Stomach smooth muscle (tissue), 2 donors: ENCODE measurements at regions not wholly inside any gene's neighbourhood (a gene's known extent, or its start where the extent isn't known, plus 50 kb on each side); places are given as distances from the start of the nearest gene placed in this dataset.

Experiments
- H3K27ac ChIP-seq: one replicate; pipeline ENCODE4 v1.7.0; 2013; ENCODE audit warnings: mild to moderate bottlenecking, low read length, inconsistent platforms
- H3K27me3 ChIP-seq, 2 donors: one replicate each; pipeline ENCODE4 v1.7.0; 2013; ENCODE audit warnings: low read length in 2 of 2; ENCODE audit not compliant: insufficient read depth in 2 of 2, control insufficient read depth in 1 of 2
- H3K36me3 ChIP-seq, 2 donors: one replicate each; pipeline ENCODE4 v1.7.0; 2013; ENCODE audit warnings: low read length in 2 of 2; ENCODE audit not compliant: control insufficient read depth in 2 of 2, insufficient read depth in 2 of 2
- H3K4me1 ChIP-seq: one replicate; pipeline ENCODE4 v1.7.0; 2013; ENCODE audit warnings: low read length; ENCODE audit not compliant: control insufficient read depth, insufficient read depth
- H3K4me3 ChIP-seq, 2 donors: one replicate each; pipeline ENCODE4 v1.7.0; 2013; ENCODE audit warnings: low read length in 2 of 2
- H3K9ac ChIP-seq, 2 donors: one replicate each; pipeline ENCODE4 v1.7.0; 2013; ENCODE audit warnings: low read length in 2 of 2, mild to moderate bottlenecking in 1 of 2
- H3K9me3 ChIP-seq, 2 donors: one replicate each; pipeline ENCODE4 v1.7.0; 2013; ENCODE audit warnings: low read length in 2 of 2; ENCODE audit not compliant: control insufficient read depth in 2 of 2
- donor health status: healthy.
- donor health status: Pancreatic carcinoma.

DNA sequence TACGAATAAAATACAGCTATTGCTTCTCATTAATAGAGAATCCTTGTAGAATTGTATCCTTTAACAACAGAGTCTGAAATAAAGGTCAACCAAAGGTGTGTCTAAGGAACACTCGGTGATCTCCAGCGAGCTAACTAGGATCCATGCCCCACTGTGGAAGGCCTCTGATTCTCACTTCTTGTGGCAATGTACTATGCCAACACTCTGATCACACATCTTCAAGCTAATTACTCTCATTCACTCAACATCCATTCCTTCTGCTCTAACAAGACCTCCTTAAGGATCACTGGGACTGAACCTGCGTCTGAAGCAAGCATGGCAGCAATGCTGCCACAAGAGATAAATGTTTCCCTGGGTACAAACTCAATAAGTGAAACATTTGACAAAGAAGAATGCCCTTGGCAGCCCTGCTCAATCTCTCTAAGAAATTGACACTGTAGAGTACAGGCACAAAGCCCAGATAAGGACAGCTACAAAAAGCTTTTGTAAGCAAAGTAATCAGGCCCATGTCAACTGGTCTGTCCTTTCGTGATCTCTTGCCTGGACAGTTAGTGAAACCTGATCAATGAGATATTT, 74.6 kb upstream of the PARD3B start:
- Histone ChIP-seq H3K36me3 (no peaks in the 10 kb centered on the region), H3K9ac (no peak overlapping the region), H3K27ac (no peak overlapping the region), H3K27me3 (no peaks in the 10 kb centered on the region), H3K9me3 (no peaks in the 10 kb centered on the region), H3K4me3 (no peak overlapping the region), H3K4me1 (no peaks in the 10 kb centered on the region)

DNA sequence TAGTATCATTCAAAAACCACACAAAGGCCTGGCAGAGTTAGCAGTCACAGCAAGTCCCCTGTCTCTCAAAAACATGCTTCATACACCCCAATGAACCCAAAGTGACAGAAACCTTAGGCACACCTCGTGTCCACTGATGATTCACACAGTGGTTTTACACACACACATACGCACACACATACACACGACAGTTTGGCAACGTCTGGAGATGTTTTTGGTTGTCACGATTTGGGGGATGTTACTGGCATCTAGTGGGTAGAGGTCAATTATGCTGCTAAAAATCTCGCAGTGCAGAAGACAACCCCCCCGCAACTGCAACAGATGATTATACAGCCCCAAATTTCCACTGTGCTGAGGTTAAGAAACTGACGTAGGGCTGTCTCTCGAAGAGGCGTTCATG, 72.9 kb upstream of the PARD3B start:
- Histone ChIP-seq H3K27me3 (no peaks in the 10 kb centered on the region), H3K9ac (no peak overlapping the region), H3K36me3 (no peaks in the 10 kb centered on the region), H3K4me1 (no peaks in the 10 kb centered on the region), H3K27ac (no peak overlapping the region), H3K4me3 (no peak overlapping the region), H3K9me3 (no peaks in the 10 kb centered on the region)

DNA sequence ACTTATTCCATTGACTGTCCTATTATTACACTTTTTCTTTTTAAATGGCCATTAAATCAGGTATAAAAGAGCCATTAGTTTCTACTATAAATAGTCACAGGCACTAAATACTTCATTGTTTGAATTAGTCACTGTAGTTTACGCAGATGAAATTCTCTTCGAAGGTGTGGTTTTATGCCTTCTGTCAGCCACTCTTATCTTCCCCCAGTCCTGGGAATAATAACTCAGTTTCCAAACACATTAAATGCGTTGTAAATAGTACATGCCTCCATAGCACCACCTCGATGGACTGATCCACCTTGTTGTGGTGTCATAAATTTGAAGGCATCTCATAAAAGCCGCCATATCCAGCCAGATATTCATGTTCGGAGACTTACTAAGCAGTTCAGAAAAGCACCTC, 72.1 kb upstream of the PARD3B start:
- Histone ChIP-seq H3K4me3 (no peak overlapping the region), H3K9me3 (no peaks in the 10 kb centered on the region), H3K4me1 (no peaks in the 10 kb centered on the region), H3K27me3 (no peaks in the 10 kb centered on the region), H3K36me3 (no peaks in the 10 kb centered on the region), H3K9ac (no peak overlapping the region), H3K27ac (no peak overlapping the region)

DNA sequence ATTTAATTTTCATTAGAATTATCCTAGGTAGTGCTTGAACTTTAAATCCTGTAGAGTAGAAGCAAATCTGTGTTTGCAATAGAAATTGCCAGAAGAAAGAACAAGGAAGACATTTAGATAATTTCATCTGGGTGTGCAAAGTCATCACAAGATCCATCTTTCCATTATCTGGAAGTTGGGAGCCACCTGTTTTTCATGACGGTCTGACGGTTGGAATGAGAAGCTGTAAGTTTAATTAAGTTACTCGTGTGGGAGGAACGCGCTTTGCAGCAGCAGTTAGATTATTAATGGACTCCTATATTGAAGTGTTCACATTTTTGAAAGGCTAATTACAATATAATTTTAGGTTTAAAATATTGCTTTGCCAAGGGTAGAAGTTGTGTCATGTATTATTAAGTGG, 69.9 kb upstream of the PARD3B start:
- H3K27me3 ChIP-seq = no peaks in the 10 kb centered on the region
- no peak overlapping the region for H3K27ac ChIP-seq
- H3K9ac ChIP-seq = no peak overlapping the region
- H3K4me1 ChIP-seq = no peaks in the 10 kb centered on the region
- no peak overlapping the region for H3K4me3 ChIP-seq
- no peaks in the 10 kb centered on the region for H3K9me3 ChIP-seq
- no peaks in the 10 kb centered on the region for H3K36me3 ChIP-seq

DNA sequence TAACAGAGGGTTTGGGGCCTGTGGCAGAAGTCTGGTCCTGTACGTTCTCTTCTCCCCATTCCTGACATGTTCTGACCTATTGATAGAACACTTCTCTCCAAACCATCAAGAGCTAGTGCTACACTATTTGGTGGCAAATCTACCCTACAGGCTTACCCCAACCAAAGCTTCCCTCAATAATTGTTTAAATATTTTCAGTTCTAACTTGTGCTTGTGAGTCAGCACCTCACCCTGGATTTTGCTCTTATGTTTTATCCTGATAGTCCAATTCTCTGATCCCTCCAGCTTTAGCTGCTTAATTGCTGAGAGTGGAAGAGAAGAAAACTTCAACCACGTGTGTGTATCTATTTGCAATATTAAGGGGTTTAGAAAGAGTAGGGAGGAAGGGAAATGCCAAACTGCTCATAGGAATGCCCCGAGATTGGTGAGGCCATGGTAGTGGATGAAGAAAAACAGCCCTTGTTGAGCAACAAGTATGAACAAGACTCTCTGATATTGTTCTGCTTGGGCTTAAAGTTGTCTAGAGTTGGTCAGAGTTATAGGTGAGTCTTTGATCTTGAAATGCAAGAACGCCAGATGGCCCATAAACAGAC, 67.8 kb upstream of the PARD3B start:
- Histone ChIP-seq H3K36me3 (no peaks in the 10 kb centered on the region), H3K27me3 (no peaks in the 10 kb centered on the region), H3K9ac (no peak overlapping the region), H3K4me3 (no peak overlapping the region), H3K4me1 (no peaks in the 10 kb centered on the region), H3K9me3 (no peaks in the 10 kb centered on the region), H3K27ac (no peak overlapping the region)

DNA sequence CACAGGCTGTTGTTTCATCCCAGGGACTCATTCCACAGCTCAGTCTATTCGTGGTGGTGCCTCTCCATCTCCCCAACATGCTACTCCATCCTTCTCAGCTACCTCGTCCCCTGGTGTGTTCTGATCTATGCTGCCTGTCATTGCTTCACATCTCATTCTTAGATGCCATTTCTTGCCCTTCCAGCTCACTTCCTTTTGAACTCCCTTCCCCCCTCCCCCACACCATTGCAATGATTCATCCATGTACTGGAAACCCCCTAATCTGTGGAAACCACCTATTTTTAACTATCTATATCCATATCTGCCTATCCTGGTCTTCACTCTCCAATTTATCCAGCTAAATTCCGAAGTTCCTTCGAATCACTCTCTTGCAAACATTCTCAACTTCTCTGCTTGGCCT, 65.7 kb upstream of the PARD3B start:
- H3K4me3 ChIP-seq = no peak overlapping the region
- no peaks in the 10 kb centered on the region for H3K4me1 ChIP-seq

DNA sequence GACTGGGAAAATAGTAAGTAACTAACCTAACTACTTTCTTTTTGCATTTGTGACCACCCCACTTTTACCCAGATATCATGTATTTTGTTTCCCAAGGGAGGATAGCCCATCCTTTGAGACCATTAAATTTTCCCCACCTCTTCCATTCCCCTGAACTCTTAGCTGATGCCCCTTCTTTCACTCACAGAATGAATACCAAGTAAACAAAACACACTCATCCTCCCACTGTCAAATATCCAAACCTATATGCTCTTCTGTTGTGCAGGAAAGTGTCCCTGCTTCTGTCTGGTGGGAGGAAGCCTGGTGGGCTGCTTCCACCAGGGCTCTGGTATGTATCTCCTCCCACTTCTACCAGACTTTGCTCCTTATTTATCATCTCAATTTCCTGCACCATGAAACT, 64.6 kb upstream of the PARD3B start:
- H3K9me3 ChIP-seq = no peaks in the 10 kb centered on the region
- H3K27ac ChIP-seq = no peak overlapping the region
- no peak overlapping the region for H3K9ac ChIP-seq
- H3K27me3 ChIP-seq = no peaks in the 10 kb centered on the region
- H3K36me3 ChIP-seq = no peaks in the 10 kb centered on the region
- H3K4me1 ChIP-seq = no peaks in the 10 kb centered on the region
- no peak overlapping the region for H3K4me3 ChIP-seq

More for the DNA sequence above, 65.7 kb upstream of the PARD3B start:
- H3K27me3 ChIP-seq = no peaks in the 10 kb centered on the region
- no peak overlapping the region for H3K9ac ChIP-seq
- no peaks in the 10 kb centered on the region for H3K9me3 ChIP-seq
- H3K27ac ChIP-seq = no peak overlapping the region
- H3K36me3 ChIP-seq = no peaks in the 10 kb centered on the region

DNA sequence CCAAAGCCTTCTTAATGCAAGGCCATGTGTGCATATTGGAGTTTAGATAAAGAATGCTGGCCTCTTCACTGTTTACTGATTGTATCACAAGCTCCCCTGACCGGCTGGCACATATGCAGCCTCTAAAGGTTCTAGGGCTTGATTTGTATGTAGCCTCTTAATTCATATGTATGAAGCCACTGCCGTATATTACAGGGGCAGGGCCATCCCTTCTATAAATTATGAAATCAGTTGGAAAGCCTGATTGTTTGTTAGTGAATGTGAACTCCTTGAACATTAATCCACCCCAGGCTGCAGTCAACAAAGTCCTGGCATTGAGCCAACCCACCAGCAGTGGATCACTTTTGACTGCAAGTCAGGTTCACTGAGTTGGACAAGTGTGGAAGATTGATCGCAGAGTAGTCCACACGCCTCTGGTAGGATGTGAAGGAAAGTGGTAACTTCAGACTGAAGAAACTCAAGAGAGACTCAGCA, 61.6 kb upstream of the PARD3B start:
- Histone ChIP-seq H3K27ac (no peak overlapping the region), H3K27me3 (no peaks in the 10 kb centered on the region), H3K9ac (no peak overlapping the region), H3K4me1 (no peaks in the 10 kb centered on the region), H3K4me3 (no peak overlapping the region), H3K9me3 (no peaks in the 10 kb centered on the region), H3K36me3 (no peaks in the 10 kb centered on the region)

DNA sequence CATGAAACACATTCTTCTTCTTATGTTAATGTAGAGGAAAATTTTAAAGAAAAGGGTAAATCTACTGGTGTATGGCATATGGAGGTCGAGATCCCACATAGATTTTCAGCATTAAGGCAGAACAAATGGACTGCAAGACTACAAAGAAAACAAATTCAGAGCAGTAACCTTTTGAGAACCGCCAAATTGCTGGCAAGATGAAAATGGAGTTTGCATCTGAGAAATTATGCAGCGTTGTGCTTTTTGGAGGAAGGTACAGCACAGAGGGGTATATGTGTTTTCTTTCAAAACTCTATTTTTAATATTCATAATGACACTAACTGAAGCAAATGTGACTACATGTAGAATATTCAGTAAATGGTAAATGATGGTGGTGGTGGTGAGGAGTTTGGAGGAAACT, 59.0 kb upstream of the PARD3B start:
- Histone ChIP-seq H3K27ac (no peak overlapping the region), H3K9ac (no peak overlapping the region), H3K4me3 (no peak overlapping the region), H3K36me3 (no peaks in the 10 kb centered on the region), H3K9me3 (no peaks in the 10 kb centered on the region), H3K27me3 (no peaks in the 10 kb centered on the region), H3K4me1 (no peaks in the 10 kb centered on the region)

DNA sequence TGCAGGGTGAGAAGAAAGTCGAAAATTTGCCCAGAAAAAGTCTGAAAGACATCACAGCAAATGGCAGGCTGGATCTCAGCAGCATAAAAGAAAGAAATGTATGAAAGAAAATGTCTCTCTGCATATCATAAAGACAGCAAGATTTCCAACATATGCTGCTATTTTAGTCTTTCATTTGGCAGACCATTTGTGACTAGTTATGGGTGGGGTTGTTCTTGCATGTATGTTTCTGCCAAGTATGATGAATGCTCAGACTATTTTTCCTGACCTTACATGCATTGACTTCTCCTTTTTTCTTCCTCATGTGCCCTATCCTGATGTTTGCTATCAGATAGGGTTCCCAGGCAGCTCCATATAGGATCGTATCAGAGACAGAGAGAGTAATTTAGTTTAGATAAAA, 58.5 kb upstream of the PARD3B start:
- Histone ChIP-seq H3K27ac (no peak overlapping the region), H3K27me3 (no peaks in the 10 kb centered on the region), H3K4me3 (no peak overlapping the region), H3K9me3 (no peaks in the 10 kb centered on the region), H3K36me3 (no peaks in the 10 kb centered on the region), H3K4me1 (no peaks in the 10 kb centered on the region), H3K9ac (no peak overlapping the region)

DNA sequence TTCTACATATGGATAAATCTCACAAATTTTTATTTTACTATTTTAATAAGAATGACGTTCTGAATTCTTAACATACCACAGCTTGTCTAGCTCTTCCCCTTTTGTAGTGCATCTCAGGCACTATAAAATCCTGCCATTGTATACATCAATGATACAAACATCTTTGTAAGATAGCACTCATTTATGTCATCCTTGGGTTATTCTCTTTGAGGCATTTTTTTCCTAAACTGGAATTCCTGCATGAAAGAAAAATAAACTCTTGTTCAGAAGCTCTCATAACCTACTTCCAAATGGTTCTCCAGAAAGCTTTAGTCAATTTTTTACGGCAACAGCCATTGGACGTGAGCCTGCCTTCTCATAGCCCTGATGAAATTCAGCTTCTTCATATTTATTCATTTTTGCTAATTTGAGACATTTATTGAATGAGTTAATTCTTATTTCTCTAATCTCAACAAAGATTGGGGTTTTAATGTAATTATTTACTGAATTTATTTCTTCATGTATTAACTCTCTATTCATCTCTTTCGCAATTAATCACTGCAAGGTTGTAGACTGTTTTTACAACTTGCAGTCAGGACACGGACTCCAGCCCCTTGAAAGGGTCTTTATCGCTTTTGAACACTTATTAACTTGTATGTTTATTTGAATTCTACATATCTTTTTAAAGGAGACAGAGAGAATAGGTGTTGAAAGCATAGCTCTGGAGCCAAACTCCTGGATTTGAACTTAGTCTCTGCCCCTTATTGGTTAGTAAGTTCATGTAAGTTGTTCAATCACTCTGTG, 57.6 kb upstream of the PARD3B start:
- Histone ChIP-seq H3K9ac (no peak overlapping the region), H3K4me3 (no peak overlapping the region), H3K27ac (no peak overlapping the region), H3K9me3 (no peaks in the 10 kb centered on the region), H3K4me1 (no peaks in the 10 kb centered on the region), H3K36me3 (no peaks in the 10 kb centered on the region), H3K27me3 (no peaks in the 10 kb centered on the region)
